ENCODE measurements at regions not wholly inside any gene's neighbourhood (a gene's known extent, or its start where the extent isn't known, plus 50 kb on each side); places are given as distances from the start of the nearest gene placed in this dataset.

DNA sequence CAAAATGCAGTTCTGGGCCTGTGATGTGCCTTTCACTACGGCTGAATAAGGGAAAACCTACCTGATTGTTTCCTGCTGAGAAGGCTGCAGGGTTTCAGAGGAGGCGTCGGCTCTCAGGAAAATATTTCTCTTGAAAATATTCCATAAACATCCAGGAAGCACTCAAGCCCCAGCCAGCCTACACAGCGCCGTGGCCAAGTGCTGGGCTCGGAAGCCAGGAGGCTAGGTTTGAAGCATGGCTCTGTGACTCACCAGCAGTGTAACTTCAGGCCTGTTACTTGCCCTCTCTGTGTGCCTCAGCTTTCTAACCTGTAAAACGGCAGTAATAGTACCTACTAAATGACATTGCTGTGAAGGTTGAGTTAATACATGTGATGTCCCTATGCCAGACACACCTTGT is 399.1 kb downstream of the GATA3 start:
- TF ChIP-seq, protein P1, sequence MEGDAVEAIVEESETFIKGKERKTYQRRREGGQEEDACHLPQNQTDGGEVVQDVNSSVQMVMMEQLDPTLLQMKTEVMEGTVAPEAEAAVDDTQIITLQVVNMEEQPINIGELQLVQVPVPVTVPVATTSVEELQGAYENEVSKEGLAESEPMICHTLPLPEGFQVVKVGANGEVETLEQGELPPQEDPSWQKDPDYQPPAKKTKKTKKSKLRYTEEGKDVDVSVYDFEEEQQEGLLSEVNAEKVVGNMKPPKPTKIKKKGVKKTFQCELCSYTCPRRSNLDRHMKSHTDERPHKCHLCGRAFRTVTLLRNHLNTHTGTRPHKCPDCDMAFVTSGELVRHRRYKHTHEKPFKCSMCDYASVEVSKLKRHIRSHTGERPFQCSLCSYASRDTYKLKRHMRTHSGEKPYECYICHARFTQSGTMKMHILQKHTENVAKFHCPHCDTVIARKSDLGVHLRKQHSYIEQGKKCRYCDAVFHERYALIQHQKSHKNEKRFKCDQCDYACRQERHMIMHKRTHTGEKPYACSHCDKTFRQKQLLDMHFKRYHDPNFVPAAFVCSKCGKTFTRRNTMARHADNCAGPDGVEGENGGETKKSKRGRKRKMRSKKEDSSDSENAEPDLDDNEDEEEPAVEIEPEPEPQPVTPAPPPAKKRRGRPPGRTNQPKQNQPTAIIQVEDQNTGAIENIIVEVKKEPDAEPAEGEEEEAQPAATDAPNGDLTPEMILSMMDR (IDR thresholded peaks at IDR 0.05; ENCODE audit: poor library complexity) = no peak
- no peak for TF ChIP-seq EZH2 (IDR thresholded peaks at IDR 0.05; ENCODE audit: borderline replicate concordance)
